ENCODE measurements at regions not wholly inside any gene's neighbourhood (a gene's known extent, or its start where the extent isn't known, plus 50 kb on each side); places are given as distances from the start of the nearest gene placed in this dataset.
A peak's percentile ranks its signal among the peaks of the same experiment; 100 is the strongest.

DNA sequence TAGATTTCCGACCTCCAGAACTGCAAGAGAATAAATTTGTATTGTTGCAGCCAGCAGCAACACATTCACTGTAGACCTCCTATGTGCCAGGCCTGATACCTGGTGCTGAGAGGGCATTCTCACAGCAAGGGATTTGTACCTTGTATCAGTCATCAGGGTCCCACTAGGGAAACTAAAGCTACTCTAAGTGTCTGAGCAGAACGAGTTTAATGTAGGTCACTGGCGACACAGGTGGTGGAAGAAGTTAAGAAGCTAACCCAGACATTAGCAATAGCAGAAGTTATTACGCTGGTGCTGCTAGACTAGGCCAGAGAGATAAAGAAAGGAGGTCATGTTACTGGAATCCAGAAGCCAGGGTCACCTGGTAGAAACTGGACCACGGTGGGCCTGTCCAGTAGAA lies 60.5 kb upstream of the BCL6 start:
- no peak overlapping the region for H2AFZ ChIP-seq
- TF ChIP-seq, protein P1, sequence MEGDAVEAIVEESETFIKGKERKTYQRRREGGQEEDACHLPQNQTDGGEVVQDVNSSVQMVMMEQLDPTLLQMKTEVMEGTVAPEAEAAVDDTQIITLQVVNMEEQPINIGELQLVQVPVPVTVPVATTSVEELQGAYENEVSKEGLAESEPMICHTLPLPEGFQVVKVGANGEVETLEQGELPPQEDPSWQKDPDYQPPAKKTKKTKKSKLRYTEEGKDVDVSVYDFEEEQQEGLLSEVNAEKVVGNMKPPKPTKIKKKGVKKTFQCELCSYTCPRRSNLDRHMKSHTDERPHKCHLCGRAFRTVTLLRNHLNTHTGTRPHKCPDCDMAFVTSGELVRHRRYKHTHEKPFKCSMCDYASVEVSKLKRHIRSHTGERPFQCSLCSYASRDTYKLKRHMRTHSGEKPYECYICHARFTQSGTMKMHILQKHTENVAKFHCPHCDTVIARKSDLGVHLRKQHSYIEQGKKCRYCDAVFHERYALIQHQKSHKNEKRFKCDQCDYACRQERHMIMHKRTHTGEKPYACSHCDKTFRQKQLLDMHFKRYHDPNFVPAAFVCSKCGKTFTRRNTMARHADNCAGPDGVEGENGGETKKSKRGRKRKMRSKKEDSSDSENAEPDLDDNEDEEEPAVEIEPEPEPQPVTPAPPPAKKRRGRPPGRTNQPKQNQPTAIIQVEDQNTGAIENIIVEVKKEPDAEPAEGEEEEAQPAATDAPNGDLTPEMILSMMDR (IDR thresholded peaks at IDR 0.05), result no peak
- H3K36me3 ChIP-seq (ENCODE audit: control insufficient read depth, insufficient read depth, low read length), result no peaks in the 10 kb centered on the region
- peaks cover 9% of the 10 kb centered on the region for H3K4me1 ChIP-seq
- no peaks in the 10 kb centered on the region for H3K27me3 ChIP-seq (ENCODE audit: control insufficient read depth, insufficient read depth, low read length)
- H3K27ac ChIP-seq, result no peak overlapping the region
- H3K79me2 ChIP-seq, result no peaks in the 10 kb centered on the region
- H3K9me3 ChIP-seq (ENCODE audit: control insufficient read depth, low read length), result no peaks in the 10 kb centered on the region
- no peak overlapping the region for H3K9ac ChIP-seq
- H3K4me3 ChIP-seq (ENCODE audit: low read depth, low read length), result no peak overlapping the region
- no peak overlapping the region for H3K4me2 ChIP-seq (ENCODE audit: low read length)

DNA sequence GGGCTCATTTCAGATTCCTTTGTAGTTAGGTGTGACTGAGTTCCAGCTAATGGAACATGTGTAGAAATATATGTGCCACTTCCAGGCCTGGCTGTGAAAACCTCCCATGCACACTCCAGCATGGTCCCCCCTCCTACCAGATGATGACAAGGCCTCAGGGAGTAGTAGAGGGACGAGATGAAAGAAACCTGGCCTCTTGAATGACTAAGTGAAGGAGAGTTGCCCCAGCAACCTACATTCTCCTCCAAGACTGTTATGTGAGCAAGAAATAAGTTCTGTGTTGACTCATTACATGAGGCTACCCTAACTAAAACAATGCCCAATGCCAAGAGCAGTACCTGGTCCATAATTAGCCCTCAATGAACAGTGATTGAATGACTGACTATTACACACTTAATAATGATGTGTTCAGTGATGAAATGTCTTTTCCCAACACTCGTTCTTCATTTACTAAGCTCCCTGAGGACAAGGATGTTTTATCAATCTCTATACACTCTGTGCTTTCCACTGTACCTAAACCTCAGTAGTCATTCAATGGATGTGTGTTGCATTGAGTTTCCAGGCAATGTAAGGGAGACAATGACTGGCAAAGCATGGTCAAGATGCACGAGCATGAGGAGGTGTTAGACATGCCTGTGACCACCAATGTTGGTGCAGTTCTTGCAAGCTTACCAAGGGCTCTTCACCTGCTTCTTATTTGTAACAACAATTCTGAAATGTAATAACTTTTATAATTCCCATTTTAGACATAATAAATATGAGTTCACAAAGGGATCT lies 62.0 kb upstream of the BCL6 start:
- Histone ChIP-seq H3K27ac (no peak overlapping the region), H3K27me3 (ENCODE audit: control insufficient read depth, insufficient read depth, low read length) (no peaks in the 10 kb centered on the region), H3K4me1 (peaks cover 9% of the 10 kb centered on the region), H3K36me3 (ENCODE audit: control insufficient read depth, insufficient read depth, low read length) (no peaks in the 10 kb centered on the region), H3K4me3 (ENCODE audit: low read depth, low read length) (no peak overlapping the region), H3K4me2 (ENCODE audit: low read length) (no peak overlapping the region), H3K9me3 (ENCODE audit: control insufficient read depth, low read length) (no peaks in the 10 kb centered on the region), H3K79me2 (no peaks in the 10 kb centered on the region), H2AFZ (no peak overlapping the region), H3K9ac (no peak overlapping the region)
- TF ChIP-seq, protein P1 (IDR thresholded peaks at IDR 0.05), result no peak

DNA sequence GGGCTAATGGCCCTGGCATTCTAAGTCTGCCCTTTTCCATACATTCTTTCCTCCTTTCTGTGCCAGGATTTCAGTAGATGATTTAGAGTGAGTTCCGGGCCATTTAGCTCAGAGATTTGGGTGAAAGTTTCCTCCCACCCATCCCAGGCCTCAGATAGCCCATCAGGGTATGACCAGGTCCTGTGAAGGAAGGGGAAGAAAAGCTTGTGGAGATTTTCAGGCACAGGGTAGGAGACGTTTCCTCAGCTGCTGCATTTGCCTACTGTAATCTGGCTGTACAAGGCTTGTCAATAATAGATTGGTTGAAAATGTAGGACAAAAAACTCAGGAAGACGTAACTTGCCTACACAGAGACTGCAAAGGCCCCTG lies 63.2 kb upstream of the BCL6 start:
- H3K27me3 ChIP-seq (ENCODE audit: control insufficient read depth, insufficient read depth, low read length), result no peaks in the 10 kb centered on the region
- H3K36me3 ChIP-seq (ENCODE audit: control insufficient read depth, insufficient read depth, low read length), result no peaks in the 10 kb centered on the region
- no peaks in the 10 kb centered on the region for H3K9me3 ChIP-seq (ENCODE audit: control insufficient read depth, low read length)
- peak overlapping the region; percentile 6 for H3K4me2 ChIP-seq (ENCODE audit: low read length)
- H3K9ac ChIP-seq, result no peak overlapping the region
- peaks cover 9% of the 10 kb centered on the region for H3K4me1 ChIP-seq
- no peak overlapping the region for H3K27ac ChIP-seq
- no peaks in the 10 kb centered on the region for H3K79me2 ChIP-seq
- H3K4me3 ChIP-seq (ENCODE audit: low read depth, low read length), result no peak overlapping the region
- H2AFZ ChIP-seq, result peak overlapping the region; percentile 33
- TF ChIP-seq, protein P1 (IDR thresholded peaks at IDR 0.05), result no peak

DNA sequence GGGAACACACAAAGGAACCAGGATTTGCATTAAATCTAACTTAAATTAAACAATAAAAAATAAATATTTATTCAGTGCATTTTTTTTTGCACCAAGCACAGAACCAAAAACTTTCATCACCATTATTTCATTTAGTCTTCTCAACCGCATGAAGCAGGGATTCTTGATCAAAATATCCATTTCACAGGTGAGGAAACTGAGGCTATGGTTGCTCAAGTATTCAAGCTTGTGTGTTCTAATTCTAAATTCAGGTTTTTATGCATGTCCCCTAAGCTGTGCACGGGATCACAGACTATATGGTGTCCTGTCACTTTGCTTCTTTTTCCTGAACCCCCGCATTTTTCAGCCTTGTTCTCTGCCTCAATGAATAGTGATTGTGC lies 64.3 kb upstream of the BCL6 start:
- H3K27ac ChIP-seq, result no peak overlapping the region

More for the DNA sequence above, 64.3 kb upstream of the BCL6 start:
- TF ChIP-seq, protein P1 (IDR thresholded peaks at IDR 0.05), result no peak
- H3K36me3 ChIP-seq (ENCODE audit: control insufficient read depth, insufficient read depth, low read length), result no peaks in the 10 kb centered on the region
- no peaks in the 10 kb centered on the region for H3K27me3 ChIP-seq (ENCODE audit: control insufficient read depth, insufficient read depth, low read length)
- peaks cover 9% of the 10 kb centered on the region for H3K4me1 ChIP-seq
- no peak overlapping the region for H3K9ac ChIP-seq
- H3K4me2 ChIP-seq (ENCODE audit: low read length), result no peak overlapping the region
- H2AFZ ChIP-seq, result peak overlapping the region; percentile 33
- H3K79me2 ChIP-seq, result no peaks in the 10 kb centered on the region
- no peaks in the 10 kb centered on the region for H3K9me3 ChIP-seq (ENCODE audit: control insufficient read depth, low read length)
- H3K4me3 ChIP-seq (ENCODE audit: low read depth, low read length), result no peak overlapping the region
